H9 (cell line): ENCODE measurements at regions not wholly inside any gene's neighbourhood (a gene's known extent, or its start where the extent isn't known, plus 50 kb on each side); places are given as distances from the start of the nearest gene placed in this dataset.

ENCODE experiments used
- DNase-seq: peaks from one replicate; pipeline ENCODE4 v3.0.0-alpha.2; 2017
- H2AFZ ChIP-seq: one replicate; pipeline ENCODE4 v1.6.1; 2013; ENCODE audit warnings: mild to moderate bottlenecking, low read length, control low read depth, moderate library complexity
- H2AK5ac ChIP-seq: 2 replicates; pipeline ENCODE4 v1.6.1; 2013; ENCODE audit warnings: low read length, control low read depth, mixed read lengths; ENCODE audit not compliant: insufficient read length
- H2BK120ac ChIP-seq: one replicate; pipeline ENCODE4 v1.6.1; 2013; ENCODE audit warnings: low read depth, mild to moderate bottlenecking, low read length, control low read depth, inconsistent platforms; ENCODE audit not compliant: poor library complexity, severe bottlenecking
- H2BK12ac ChIP-seq: 2 replicates; pipeline ENCODE4 v1.6.1; 2013; ENCODE audit warnings: low read length, control low read depth, mixed read lengths, low read depth; ENCODE audit not compliant: insufficient read length
- H2BK15ac ChIP-seq: 2 replicates; pipeline ENCODE4 v1.6.1; 2013; ENCODE audit warnings: low read depth, low read length, control low read depth
- H2BK20ac ChIP-seq: one replicate; pipeline ENCODE4 v1.6.1; 2013; ENCODE audit warnings: low read depth, mild to moderate bottlenecking, low read length, control low read depth, inconsistent platforms; ENCODE audit not compliant: poor library complexity, severe bottlenecking
- H2BK5ac ChIP-seq: 2 replicates; pipeline ENCODE4 v1.6.1; 2013; ENCODE audit warnings: low read length, control low read depth, mixed read lengths; ENCODE audit not compliant: insufficient read length
- H3K14ac ChIP-seq: 2 replicates; pipeline ENCODE4 v1.6.1; 2013; ENCODE audit warnings: low read length, control low read depth; ENCODE audit not compliant: insufficient read depth
- H3K18ac ChIP-seq: 2 replicates; pipeline ENCODE4 v1.6.1; 2013; ENCODE audit warnings: low read depth, mild to moderate bottlenecking, mixed read lengths, low read length, control low read depth; ENCODE audit not compliant: insufficient read length
- H3K23ac ChIP-seq: 2 replicates; pipeline ENCODE4 v1.6.1; 2013; ENCODE audit warnings: low read length, control low read depth, mixed read lengths, low read depth; ENCODE audit not compliant: insufficient read length
- H3K23me2 ChIP-seq: 2 replicates; pipeline ENCODE4 v1.6.1; 2013; ENCODE audit warnings: low read depth, mild to moderate bottlenecking, mixed read lengths, low read length, control low read depth; ENCODE audit not compliant: insufficient read length, poor library complexity, severe bottlenecking
- H3K27ac ChIP-seq: 2 replicates; pipeline ENCODE4 v1.5.1; 2013; ENCODE audit warnings: low read length, control low read depth, mixed read lengths, low read depth; ENCODE audit not compliant: insufficient read length
- H3K27me3 ChIP-seq: 2 replicates; pipeline ENCODE4 v1.6.1; 2013; ENCODE audit warnings: low read length, control low read depth, inconsistent platforms; ENCODE audit not compliant: insufficient read depth
- H3K4ac ChIP-seq: 2 replicates; pipeline ENCODE4 v1.6.1; 2013; ENCODE audit warnings: low read depth, mild to moderate bottlenecking, control low read depth, inconsistent platforms, low read length, moderate library complexity
- H3K4me1 ChIP-seq: 2 replicates; pipeline ENCODE4 v1.6.1; 2013; ENCODE audit warnings: low read length, control low read depth, inconsistent platforms; ENCODE audit not compliant: insufficient read depth
- H3K4me2 ChIP-seq: 2 replicates; pipeline ENCODE4 v1.6.1; 2013; ENCODE audit warnings: low read length, control low read depth, mixed read lengths; ENCODE audit not compliant: insufficient read length, insufficient read depth
- H3K56ac ChIP-seq: 2 replicates; pipeline ENCODE4 v1.6.1; 2013; ENCODE audit warnings: low read depth, mild to moderate bottlenecking, mixed read lengths, low read length, control low read depth; ENCODE audit not compliant: insufficient read length
- H3K79me1 ChIP-seq: 2 replicates; pipeline ENCODE4 v1.6.1; 2013; ENCODE audit warnings: low read depth, mild to moderate bottlenecking, moderate library complexity, low read length, control low read depth, inconsistent platforms; ENCODE audit not compliant: insufficient read depth, poor library complexity, severe bottlenecking
- H3K79me2 ChIP-seq: 2 replicates; pipeline ENCODE4 v1.6.1; 2013; ENCODE audit warnings: low read length, control low read depth, inconsistent platforms; ENCODE audit not compliant: insufficient read depth
- H3K9ac ChIP-seq: 2 replicates; pipeline ENCODE4 v1.6.1; 2013; ENCODE audit warnings: low read length, control low read depth, mixed read lengths; ENCODE audit not compliant: insufficient read length; ENCODE audit errors: extremely low read depth
- H3K9me3 ChIP-seq: one replicate; pipeline ENCODE4 v1.6.1; 2013; ENCODE audit warnings: low read depth, low read length, inconsistent platforms; ENCODE audit not compliant: control insufficient read depth
- H3T11ph ChIP-seq: one replicate; pipeline ENCODE4 v1.6.1; 2013; ENCODE audit warnings: mild to moderate bottlenecking, low read length, control low read depth, inconsistent platforms
- H4K20me1 ChIP-seq: one replicate; pipeline ENCODE4 v1.6.1; 2013; ENCODE audit not compliant: control insufficient read depth, insufficient read length, insufficient read depth
- H4K5ac ChIP-seq: 2 replicates; pipeline ENCODE4 v1.6.1; 2013; ENCODE audit warnings: low read depth, mild to moderate bottlenecking, mixed read lengths, low read length, control low read depth; ENCODE audit not compliant: insufficient read length
- H4K8ac ChIP-seq: replicated peaks from 2 replicates; pipeline ENCODE4 v1.6.1; 2013; ENCODE audit warnings: low read length, control low read depth, mixed read lengths, low read depth; ENCODE audit not compliant: insufficient read length
- H4K91ac ChIP-seq: 2 replicates; pipeline ENCODE4 v1.6.1; 2013; ENCODE audit warnings: low read depth, mild to moderate bottlenecking, moderate library complexity, mixed read lengths, low read length, control low read depth; ENCODE audit not compliant: insufficient read length
- H3K27ac Mint-ChIP-seq, 3 experiments: 2 replicates in 2 of 3; 3 replicates in 1 of 3; pipeline ENCODE4 v1.8.0; 2020 to 2021; ENCODE audit warnings: mixed read lengths in 3 of 3, mild to moderate bottlenecking in 1 of 3, moderate library complexity in 1 of 3
- H3K27me3 Mint-ChIP-seq: 2 replicates; pipeline ENCODE4 v1.8.0; 2021; ENCODE audit warnings: low read depth, mild to moderate bottlenecking, moderate library complexity, mixed read lengths
- H3K36me3 Mint-ChIP-seq, 3 experiments: 2 replicates in 2 of 3; 3 replicates in 1 of 3; pipeline ENCODE4 v1.8.0; 2020 to 2021; ENCODE audit warnings: low read depth in 3 of 3, mixed read lengths in 3 of 3; ENCODE audit not compliant: insufficient read depth in 1 of 3
- H3K4me1 Mint-ChIP-seq, 2 experiments: 2 replicates each; pipeline ENCODE4 v1.8.0; 2020; ENCODE audit warnings: mixed read lengths in 2 of 2
- H3K4me3 Mint-ChIP-seq, 2 experiments: 2 replicates in 1 of 2; 3 replicates in 1 of 2; pipeline ENCODE4 v1.8.0; 2020 to 2021; ENCODE audit warnings: mild to moderate bottlenecking in 2 of 2, mixed read lengths in 2 of 2, moderate library complexity in 1 of 2
- H3K9me3 Mint-ChIP-seq, 2 experiments: 2 replicates in 1 of 2; 3 replicates in 1 of 2; pipeline ENCODE4 v1.8.0; 2020; ENCODE audit warnings: mild to moderate bottlenecking in 2 of 2, mixed read lengths in 2 of 2, moderate library complexity in 1 of 2
- WGBS: extraction: QIAGEN DNeasy Blood & Tissue Kit; methylation state at CpG from one replicate; pipeline ENCODE4 v1.1.7; 2013; ENCODE audit warnings: missing lambda C conversion rate, low lambda C conversion rate, mixed read lengths; ENCODE audit not compliant: insufficient read length; ENCODE audit errors: extremely low coverage; 5-methylcytosine and 5-hydroxymethylcytosine counted together
- TF ChIP-seq, protein P1 (sequence below): fragments of 200-600 bp; sonication (generic); conservative IDR thresholded peaks from 3 replicates; pipeline ENCODE4 v1.8.0; 2021; ENCODE audit warnings: antibody characterized with exemption, mild to moderate bottlenecking

DNA sequence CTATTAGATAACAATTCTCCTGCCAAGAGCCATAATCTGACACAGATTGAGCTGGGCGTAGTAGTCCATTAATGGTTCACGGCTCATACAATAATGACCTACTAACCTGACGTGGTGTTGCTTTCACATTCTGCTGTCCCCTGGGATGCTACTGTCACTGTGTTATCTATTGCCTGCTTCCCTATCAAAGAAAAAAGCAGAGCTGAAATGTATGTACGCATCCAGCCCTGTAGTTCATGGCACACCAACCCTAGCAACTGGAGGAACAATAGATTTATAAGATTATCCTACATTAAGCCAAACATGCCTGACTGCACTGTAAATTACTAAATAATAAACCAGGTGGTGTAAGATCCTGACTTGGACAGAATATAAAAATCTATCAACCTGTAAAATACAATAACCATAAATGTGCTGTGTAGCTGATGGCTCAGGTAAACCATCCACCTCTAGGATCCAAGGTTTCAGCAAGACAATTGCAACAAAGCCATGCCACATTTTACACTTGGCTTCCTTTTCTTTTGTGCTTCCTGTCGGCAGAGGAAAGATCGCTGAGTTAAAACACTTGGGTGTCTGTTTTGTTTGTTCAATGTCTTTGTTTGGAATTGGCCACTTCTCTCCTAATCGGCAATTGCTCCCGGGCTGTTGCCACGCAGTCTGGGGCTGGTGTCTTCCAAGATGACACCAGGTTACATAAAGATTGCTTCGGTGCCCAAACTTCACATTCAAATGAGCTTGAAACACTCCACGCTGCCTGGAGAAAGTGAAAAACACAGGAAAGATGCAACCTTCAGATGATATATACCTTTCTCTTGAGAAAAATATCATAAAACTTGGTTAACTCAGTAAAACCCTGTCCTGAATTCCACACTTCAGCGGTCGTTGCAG is 143.9 kb upstream of the MGMT start:
- Histone ChIP-seq H2BK12ac (no peak overlapping the region), H2BK5ac (no peak overlapping the region), H2BK15ac (no peak overlapping the region), H3K14ac (no peak overlapping the region), H3K23ac (no peak overlapping the region), H3K23me2 (no peaks in the 10 kb centered on the region), H3K4ac (no peak overlapping the region), H2AK5ac (no peak overlapping the region), H3K27me3 (no peaks in the 10 kb centered on the region), H3K79me1 (no peaks in the 10 kb centered on the region), H3K4me1 (peaks cover 2% of the 10 kb centered on the region; the same call in 1 of the 2 replicates), H4K91ac (no peak overlapping the region), H3K27ac (no peak overlapping the region), H4K5ac (no peak overlapping the region), H3K9ac (no peak overlapping the region), H2BK20ac (no peak overlapping the region), H3K9me3 (no peaks in the 10 kb centered on the region), H3K79me2 (no peaks in the 10 kb centered on the region), H3K4me2 (no peak overlapping the region), H3K18ac (no peak overlapping the region), H2AFZ (no peak overlapping the region), H3K56ac (no peak overlapping the region), H2BK120ac (no peak overlapping the region), H4K20me1 (no peaks in the 10 kb centered on the region), H3T11ph (no peak overlapping the region), H4K8ac (no peak overlapping the region)
- Mint-ChIP-seq H3K9me3 (peaks cover 4 to 14% of the 10 kb centered on the region in 2 experiments; a peak in 4 of 5 replicates), H3K36me3 (peaks cover 0 to 3% (median 3%) of the 10 kb centered on the region in 3 experiments; a peak in 3 of 7 replicates), H3K27ac (no peak overlapping the region), H3K4me1 (peaks cover 12 to 22% of the 10 kb centered on the region in 2 experiments), H3K4me3 (no peak overlapping the region), H3K27me3 (peaks cover 5% of the 10 kb centered on the region)
- TF ChIP-seq, protein P1, sequence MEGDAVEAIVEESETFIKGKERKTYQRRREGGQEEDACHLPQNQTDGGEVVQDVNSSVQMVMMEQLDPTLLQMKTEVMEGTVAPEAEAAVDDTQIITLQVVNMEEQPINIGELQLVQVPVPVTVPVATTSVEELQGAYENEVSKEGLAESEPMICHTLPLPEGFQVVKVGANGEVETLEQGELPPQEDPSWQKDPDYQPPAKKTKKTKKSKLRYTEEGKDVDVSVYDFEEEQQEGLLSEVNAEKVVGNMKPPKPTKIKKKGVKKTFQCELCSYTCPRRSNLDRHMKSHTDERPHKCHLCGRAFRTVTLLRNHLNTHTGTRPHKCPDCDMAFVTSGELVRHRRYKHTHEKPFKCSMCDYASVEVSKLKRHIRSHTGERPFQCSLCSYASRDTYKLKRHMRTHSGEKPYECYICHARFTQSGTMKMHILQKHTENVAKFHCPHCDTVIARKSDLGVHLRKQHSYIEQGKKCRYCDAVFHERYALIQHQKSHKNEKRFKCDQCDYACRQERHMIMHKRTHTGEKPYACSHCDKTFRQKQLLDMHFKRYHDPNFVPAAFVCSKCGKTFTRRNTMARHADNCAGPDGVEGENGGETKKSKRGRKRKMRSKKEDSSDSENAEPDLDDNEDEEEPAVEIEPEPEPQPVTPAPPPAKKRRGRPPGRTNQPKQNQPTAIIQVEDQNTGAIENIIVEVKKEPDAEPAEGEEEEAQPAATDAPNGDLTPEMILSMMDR = no peak
- no CpG with 5 or more reads among the region's 13 CpGs for WGBS
- no peak for DNase-seq
